Karpas-422 (cell line): ENCODE measurements at regions not wholly inside any gene's neighbourhood (a gene's known extent, or its start where the extent isn't known, plus 50 kb on each side); places are given as distances from the start of the nearest gene placed in this dataset.

Experiments used
- DNase-seq: peaks from one replicate; pipeline ENCODE4 v3.0.0-alpha.2; 2015
- H2AFZ ChIP-seq: fragments of 200-600 bp; sonication (generic); 2 replicates; pipeline ENCODE4 v1.6.1; 2014; ENCODE audit warnings: antibody characterized with exemption, low read length, mixed read lengths
- H3K27ac ChIP-seq: fragments of 200-600 bp; sonication (generic); 2 replicates; pipeline ENCODE4 v1.5.1; 2014; ENCODE audit warnings: mild to moderate bottlenecking, low read length, moderate library complexity
- H3K27me3 ChIP-seq: fragments of 200-600 bp; sonication (generic); 2 replicates; pipeline ENCODE4 v1.6.1; 2014; ENCODE audit warnings: low read length, mixed read lengths
- H3K36me3 ChIP-seq: fragments of 200-600 bp; sonication (generic); 2 replicates; pipeline ENCODE4 v1.6.1; 2014; ENCODE audit warnings: low read length, mixed read lengths; ENCODE audit not compliant: insufficient read depth
- H3K4me1 ChIP-seq: fragments of 200-600 bp; sonication (generic); 2 replicates; pipeline ENCODE4 v1.6.1; 2014; ENCODE audit warnings: mild to moderate bottlenecking, low read length, mixed read lengths
- H3K4me2 ChIP-seq: fragments of 200-600 bp; sonication (generic); 2 replicates; pipeline ENCODE4 v1.6.1; 2014; ENCODE audit warnings: low read length, low read depth, mild to moderate bottlenecking; ENCODE audit not compliant: poor library complexity, severe bottlenecking
- H3K4me3 ChIP-seq: fragments of 200-600 bp; sonication (generic); 2 replicates; pipeline ENCODE4 v1.5.1; 2014; ENCODE audit warnings: mild to moderate bottlenecking, antibody characterized with exemption, low read length, mixed read lengths
- H3K79me2 ChIP-seq: fragments of 200-600 bp; sonication (generic); 2 replicates; pipeline ENCODE4 v1.6.1; 2014; ENCODE audit warnings: mild to moderate bottlenecking, low read length, mixed read lengths
- H3K9ac ChIP-seq: fragments of 200-600 bp; sonication (generic); 2 replicates; pipeline ENCODE4 v1.6.0; 2014; ENCODE audit warnings: low read length
- H3K9me2 ChIP-seq: fragments of 200-600 bp; sonication (generic), shearing (Covaris generic); replicated peaks from 2 replicates; pipeline ENCODE4 v1.6.0; 2014; ENCODE audit warnings: mild to moderate bottlenecking, low read length, moderate library complexity; ENCODE audit not compliant: insufficient read depth
- H3K9me3 ChIP-seq: fragments of 300-700, 200-600 bp; sonication (generic); 2 replicates; pipeline ENCODE4 v1.6.1; 2014; ENCODE audit warnings: low read length, mixed read lengths
- H4K20me1 ChIP-seq: fragments of 200-600 bp; sonication (generic); 2 replicates; pipeline ENCODE4 v1.6.1; 2014; ENCODE audit warnings: mild to moderate bottlenecking, antibody characterized with exemption, low read length, low read depth; ENCODE audit not compliant: insufficient read depth

- H3K27me3 ChIP-seq, result no peaks in the 10 kb centered on the region
- no peak overlapping the region for H3K9ac ChIP-seq
- no peaks in the 10 kb centered on the region for H4K20me1 ChIP-seq
- H3K4me2 ChIP-seq, result no peak overlapping the region
- H3K36me3 ChIP-seq, result no peaks in the 10 kb centered on the region
- H3K9me2 ChIP-seq, result no peaks in the 10 kb centered on the region
- H2AFZ ChIP-seq, result no peak overlapping the region
- no peaks in the 10 kb centered on the region for H3K79me2 ChIP-seq
- H3K4me3 ChIP-seq, result no peak overlapping the region
- H3K4me1 ChIP-seq, result no peaks in the 10 kb centered on the region
- no peak overlapping the region for H3K27ac ChIP-seq
- no peak for DNase-seq
- H3K9me3 ChIP-seq, result no peaks in the 10 kb centered on the region
Observed at GRCh38 chr16:48487287-48487686, 102.1 kb upstream of the SIAH1 start.

GRCh38 chr16:48481772-48482171 is 96.6 kb upstream of the SIAH1 start:
- no peak overlapping the region for H3K27ac ChIP-seq
- no peaks in the 10 kb centered on the region for H3K36me3 ChIP-seq
- no peaks in the 10 kb centered on the region for H4K20me1 ChIP-seq
- H3K4me3 ChIP-seq, result no peak overlapping the region
- no peaks in the 10 kb centered on the region for H3K4me1 ChIP-seq
- no peak overlapping the region for H3K4me2 ChIP-seq
- H3K27me3 ChIP-seq, result 0 out of 2 replicates have a peak, but pooled peaks cover 3% of the 10 kb centered on the region
- no peaks in the 10 kb centered on the region for H3K9me2 ChIP-seq
- H3K79me2 ChIP-seq, result no peaks in the 10 kb centered on the region
- no peak for DNase-seq
- no peaks in the 10 kb centered on the region for H3K9me3 ChIP-seq
- H2AFZ ChIP-seq, result no peak overlapping the region
- H3K9ac ChIP-seq, result no peak overlapping the region

GRCh38 chr16:48481211-48481610 is 96.0 kb upstream of the SIAH1 start:
- H3K4me3 ChIP-seq, result no peak overlapping the region
- no peaks in the 10 kb centered on the region for H3K9me2 ChIP-seq
- H3K4me2 ChIP-seq, result no peak overlapping the region
- H3K4me1 ChIP-seq, result no peaks in the 10 kb centered on the region
- no peak overlapping the region for H3K27ac ChIP-seq
- no peak overlapping the region for H2AFZ ChIP-seq
- no peak for DNase-seq
- no peaks in the 10 kb centered on the region for H3K79me2 ChIP-seq
- H3K36me3 ChIP-seq, result no peaks in the 10 kb centered on the region
- H4K20me1 ChIP-seq, result no peaks in the 10 kb centered on the region
- no peak overlapping the region for H3K9ac ChIP-seq
- H3K9me3 ChIP-seq, result no peaks in the 10 kb centered on the region
- H3K27me3 ChIP-seq, result 0 out of 2 replicates have a peak, but pooled peaks cover 3% of the 10 kb centered on the region

- H3K4me1 ChIP-seq, result no peaks in the 10 kb centered on the region
Observed at GRCh38 chr16:48479955-48480354, 94.7 kb upstream of the SIAH1 start.

GRCh38 chr16:48479329-48479728 is 94.1 kb upstream of the SIAH1 start:
- no peak overlapping the region for H3K27ac ChIP-seq
- H2AFZ ChIP-seq, result no peak overlapping the region

More at GRCh38 chr16:48479955-48480354, 94.7 kb upstream of the SIAH1 start:
- H3K9me2 ChIP-seq, result no peaks in the 10 kb centered on the region
- H4K20me1 ChIP-seq, result no peaks in the 10 kb centered on the region
- no peak overlapping the region for H2AFZ ChIP-seq
- H3K27me3 ChIP-seq, result 0 out of 2 replicates have a peak, but pooled peaks cover 3% of the 10 kb centered on the region
- no peaks in the 10 kb centered on the region for H3K9me3 ChIP-seq
- no peaks in the 10 kb centered on the region for H3K36me3 ChIP-seq
- no peak overlapping the region for H3K9ac ChIP-seq
- no peak overlapping the region for H3K4me3 ChIP-seq
- no peak overlapping the region for H3K4me2 ChIP-seq
- DNase-seq, result no peak
- no peaks in the 10 kb centered on the region for H3K79me2 ChIP-seq
- H3K27ac ChIP-seq, result no peak overlapping the region

GRCh38 chr16:48478393-48478792 is 93.2 kb upstream of the SIAH1 start:
- DNase-seq, result no peak
- H3K4me2 ChIP-seq, result no peak overlapping the region
- H3K27me3 ChIP-seq, result 0 out of 2 replicates have a peak, but pooled peaks cover 3% of the 10 kb centered on the region
- no peak overlapping the region for H3K4me3 ChIP-seq
- no peaks in the 10 kb centered on the region for H3K9me2 ChIP-seq
- H3K79me2 ChIP-seq, result no peaks in the 10 kb centered on the region
- H3K4me1 ChIP-seq, result no peaks in the 10 kb centered on the region
- no peak overlapping the region for H3K9ac ChIP-seq
- H3K27ac ChIP-seq, result no peak overlapping the region
- no peaks in the 10 kb centered on the region for H3K36me3 ChIP-seq
- no peak overlapping the region for H2AFZ ChIP-seq
- H3K9me3 ChIP-seq, result no peaks in the 10 kb centered on the region
- no peaks in the 10 kb centered on the region for H4K20me1 ChIP-seq

More at GRCh38 chr16:48479329-48479728, 94.1 kb upstream of the SIAH1 start:
- no peaks in the 10 kb centered on the region for H3K79me2 ChIP-seq
- no peaks in the 10 kb centered on the region for H3K9me3 ChIP-seq
- H3K4me3 ChIP-seq, result no peak overlapping the region
- no peaks in the 10 kb centered on the region for H4K20me1 ChIP-seq
- no peaks in the 10 kb centered on the region for H3K4me1 ChIP-seq
- no peaks in the 10 kb centered on the region for H3K9me2 ChIP-seq
- H3K27me3 ChIP-seq, result 0 out of 2 replicates have a peak, but pooled peaks cover 3% of the 10 kb centered on the region
- no peak for DNase-seq
- H3K36me3 ChIP-seq, result no peaks in the 10 kb centered on the region
- no peak overlapping the region for H3K4me2 ChIP-seq
- H3K9ac ChIP-seq, result no peak overlapping the region

- no peak for DNase-seq
- H3K36me3 ChIP-seq, result no peaks in the 10 kb centered on the region
- H3K4me3 ChIP-seq, result no peak overlapping the region
- no peak overlapping the region for H3K4me2 ChIP-seq
- no peaks in the 10 kb centered on the region for H3K4me1 ChIP-seq
- no peaks in the 10 kb centered on the region for H3K79me2 ChIP-seq
- no peaks in the 10 kb centered on the region for H3K9me2 ChIP-seq
- no peak overlapping the region for H3K27ac ChIP-seq
- H3K9me3 ChIP-seq, result no peaks in the 10 kb centered on the region
- no peak overlapping the region for H3K9ac ChIP-seq
- no peaks in the 10 kb centered on the region for H3K27me3 ChIP-seq
- no peak overlapping the region for H2AFZ ChIP-seq
- no peaks in the 10 kb centered on the region for H4K20me1 ChIP-seq
Observed at GRCh38 chr16:48471435-48471834, 86.2 kb upstream of the SIAH1 start.

- H3K9me2 ChIP-seq, result no peaks in the 10 kb centered on the region
- H4K20me1 ChIP-seq, result no peaks in the 10 kb centered on the region
- no peaks in the 10 kb centered on the region for H3K36me3 ChIP-seq
- H3K4me3 ChIP-seq, result no peak overlapping the region
- no peak for DNase-seq
- no peak overlapping the region for H3K27ac ChIP-seq
- no peaks in the 10 kb centered on the region for H3K79me2 ChIP-seq
- no peak overlapping the region for H3K4me2 ChIP-seq
- H3K9ac ChIP-seq, result no peak overlapping the region
- no peaks in the 10 kb centered on the region for H3K9me3 ChIP-seq
- H3K4me1 ChIP-seq, result peaks cover 3% of the 10 kb centered on the region
- no peaks in the 10 kb centered on the region for H3K27me3 ChIP-seq
- no peak overlapping the region for H2AFZ ChIP-seq
Observed at GRCh38 chr16:48462106-48462740, 77.0 kb upstream of the SIAH1 start.
